OCI-LY7 (cell line): ENCODE measurements at regions not wholly inside any gene's neighbourhood (a gene's known extent, or its start where the extent isn't known, plus 50 kb on each side); places are given as distances from the start of the nearest gene placed in this dataset.
"Not testable (repeated sequence)": the region's sequence is repeated elsewhere in the genome, so short reads cannot be mapped to it uniquely, and the experiment has no call there.

Source experiments
- BruUV-seq: library from RNA; stranded (reverse); fragments of 400-500 nt; replicated peaks from 2 replicates; lab custom pipeline; 2021; lab: Mats Ljungman, UMichigan
- CTCF ChIA-PET: fragments of 300-600 bp; sonication (Branson Sonifier 250); formaldehyde crosslinking; loops from one replicate; lab custom pipeline; 2022; ENCODE audit warnings: antibody characterized with exemption; ENCODE audit not compliant: unreplicated experiment; lab: Charles Lee
- POLR2A ChIA-PET: fragments of 300-600 bp; sonication (Branson Sonifier 250); formaldehyde crosslinking; loops from one replicate; lab custom pipeline; 2022; ENCODE audit warnings: antibody characterized with exemption; lab: Charles Lee
- DNase-seq: peaks from one replicate; pipeline ENCODE4 v3.0.0-alpha.2; 2015; ENCODE audit warnings: low spot score
- H2AFZ ChIP-seq: fragments of 200-600 bp; sonication (generic), shearing (Covaris generic); 2 replicates; pipeline ENCODE4 v1.6.1; 2014; ENCODE audit warnings: mild to moderate bottlenecking, antibody characterized with exemption, low read length, moderate library complexity
- H3K27ac ChIP-seq: fragments of 200-600 bp; sonication (generic); 2 replicates; pipeline ENCODE4 v1.5.1; 2014; ENCODE audit warnings: mixed run types, low read depth, mild to moderate bottlenecking, moderate library complexity, low read length, inconsistent platforms; ENCODE audit not compliant: poor library complexity, severe bottlenecking
- H3K36me3 ChIP-seq: fragments of 200-600 bp; sonication (generic); 2 replicates; pipeline ENCODE4 v1.6.1; 2014; ENCODE audit warnings: mild to moderate bottlenecking, antibody characterized with exemption, low read length, moderate library complexity, mixed read lengths; ENCODE audit not compliant: insufficient read depth
- H3K4me1 ChIP-seq: fragments of 200-600 bp; sonication (generic); 2 replicates; pipeline ENCODE4 v1.5.1; 2014; ENCODE audit warnings: mild to moderate bottlenecking, low read length; ENCODE audit not compliant: insufficient read depth, poor library complexity, severe bottlenecking
- H3K4me2 ChIP-seq: fragments of 200-600 bp; sonication (generic); 2 replicates; pipeline ENCODE4 v1.6.1; 2014; ENCODE audit warnings: mild to moderate bottlenecking, low read length
- H3K4me3 ChIP-seq: fragments of 200-600 bp; sonication (generic); 2 replicates; pipeline ENCODE4 v1.5.1; 2014; ENCODE audit warnings: mild to moderate bottlenecking, low read depth, low read length; ENCODE audit not compliant: poor library complexity, severe bottlenecking
- H3K79me2 ChIP-seq: fragments of 200-600 bp; sonication (generic); 2 replicates; pipeline ENCODE4 v1.6.1; 2016; ENCODE audit warnings: low read depth, mild to moderate bottlenecking, low read length, moderate library complexity, mixed read lengths; ENCODE audit not compliant: insufficient read depth
- H3K9me2 ChIP-seq: fragments of 200-600 bp; sonication (generic); 2 replicates; pipeline ENCODE4 v1.6.1; 2016; ENCODE audit warnings: mild to moderate bottlenecking, low read length, mixed read lengths; ENCODE audit not compliant: insufficient read depth
- H3K9me3 ChIP-seq: fragments of 200-600 bp; sonication (generic); 2 replicates; pipeline ENCODE4 v1.6.1; 2014; ENCODE audit warnings: mild to moderate bottlenecking, mixed run types, low read length, mixed read lengths
- H4K20me1 ChIP-seq: fragments of 200-600 bp; sonication (generic); 2 replicates; pipeline ENCODE4 v1.6.1; 2014; ENCODE audit warnings: mild to moderate bottlenecking, antibody characterized with exemption, low read length, moderate library complexity, mixed read lengths; ENCODE audit not compliant: insufficient read depth
- EZH2phosphoT487 ChIP-seq: fragments of 200-600 bp; sonication (generic); IDR thresholded peaks from 2 replicates; pipeline ENCODE4 v1.6.1; 2018; ENCODE audit warnings: low read depth, borderline replicate concordance, mild to moderate bottlenecking, mixed run types, antibody characterized with exemption, low read length, moderate library complexity, mixed read lengths
- intact Hi-C: fragments of 100-400 bp; cut with micrococcal nuclease; formaldehyde crosslinking; loops from one replicate; pipeline ENCODE4 v1.10.0; 2022; ENCODE audit not compliant: unreplicated experiment
- TF ChIP-seq, protein P1 (sequence below): fragments of 200-600 bp; sonication (generic); conservative IDR thresholded peaks from 2 replicates; pipeline ENCODE4 v1.5.1; 2014; ENCODE audit warnings: mild to moderate bottlenecking, antibody characterized with exemption, low read length, moderate library complexity, mixed read lengths

DNA sequence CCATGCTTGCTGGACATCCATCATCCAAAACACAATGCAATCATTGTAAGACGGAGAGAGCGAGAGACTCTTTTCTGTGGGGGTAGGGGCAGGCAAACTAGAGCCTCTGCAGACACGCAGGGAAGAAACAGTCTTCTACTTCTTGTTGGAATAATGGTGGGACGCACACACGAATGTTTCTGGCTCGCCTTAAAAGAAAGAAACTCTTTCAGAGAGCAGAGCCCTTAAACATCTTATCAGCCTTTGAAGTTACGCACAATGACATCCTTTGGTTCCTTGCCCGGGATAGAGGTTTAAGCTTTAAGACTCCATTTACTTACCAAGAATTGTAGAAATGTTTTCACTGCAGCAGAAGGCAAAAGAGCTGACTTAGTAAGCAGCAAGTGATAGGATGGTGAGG lies 133.8 kb upstream of the FOXN3 start:
- Histone ChIP-seq H3K79me2 (no peaks in the 10 kb centered on the region), H3K4me3 (no peak overlapping the region), H2AFZ (no peak overlapping the region), H3K36me3 (no peaks in the 10 kb centered on the region; the same call in 1 of the 2 replicates), H3K4me2 (no peak overlapping the region), H3K4me1 (no peaks in the 10 kb centered on the region), H3K27ac (no peak overlapping the region), H3K9me2 (no peaks in the 10 kb centered on the region), H4K20me1 (no peaks in the 10 kb centered on the region), H3K9me3 (no peaks in the 10 kb centered on the region)
- ChIA-PET POLR2A (interaction anchor here (1.3 kb wide), 2 partner anchors 16 to 19 kb away, joined by 3 read pairs; no protein-coding TSS in a partner anchor), CTCF (no interaction called here)
- DNase-seq: no peak
- BruUV-seq: no TSS peak
- intact Hi-C loops: no loop called here
- no peak for TF ChIP-seq EZH2phosphoT487
- TF ChIP-seq, protein P1, sequence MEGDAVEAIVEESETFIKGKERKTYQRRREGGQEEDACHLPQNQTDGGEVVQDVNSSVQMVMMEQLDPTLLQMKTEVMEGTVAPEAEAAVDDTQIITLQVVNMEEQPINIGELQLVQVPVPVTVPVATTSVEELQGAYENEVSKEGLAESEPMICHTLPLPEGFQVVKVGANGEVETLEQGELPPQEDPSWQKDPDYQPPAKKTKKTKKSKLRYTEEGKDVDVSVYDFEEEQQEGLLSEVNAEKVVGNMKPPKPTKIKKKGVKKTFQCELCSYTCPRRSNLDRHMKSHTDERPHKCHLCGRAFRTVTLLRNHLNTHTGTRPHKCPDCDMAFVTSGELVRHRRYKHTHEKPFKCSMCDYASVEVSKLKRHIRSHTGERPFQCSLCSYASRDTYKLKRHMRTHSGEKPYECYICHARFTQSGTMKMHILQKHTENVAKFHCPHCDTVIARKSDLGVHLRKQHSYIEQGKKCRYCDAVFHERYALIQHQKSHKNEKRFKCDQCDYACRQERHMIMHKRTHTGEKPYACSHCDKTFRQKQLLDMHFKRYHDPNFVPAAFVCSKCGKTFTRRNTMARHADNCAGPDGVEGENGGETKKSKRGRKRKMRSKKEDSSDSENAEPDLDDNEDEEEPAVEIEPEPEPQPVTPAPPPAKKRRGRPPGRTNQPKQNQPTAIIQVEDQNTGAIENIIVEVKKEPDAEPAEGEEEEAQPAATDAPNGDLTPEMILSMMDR: no peak

DNA sequence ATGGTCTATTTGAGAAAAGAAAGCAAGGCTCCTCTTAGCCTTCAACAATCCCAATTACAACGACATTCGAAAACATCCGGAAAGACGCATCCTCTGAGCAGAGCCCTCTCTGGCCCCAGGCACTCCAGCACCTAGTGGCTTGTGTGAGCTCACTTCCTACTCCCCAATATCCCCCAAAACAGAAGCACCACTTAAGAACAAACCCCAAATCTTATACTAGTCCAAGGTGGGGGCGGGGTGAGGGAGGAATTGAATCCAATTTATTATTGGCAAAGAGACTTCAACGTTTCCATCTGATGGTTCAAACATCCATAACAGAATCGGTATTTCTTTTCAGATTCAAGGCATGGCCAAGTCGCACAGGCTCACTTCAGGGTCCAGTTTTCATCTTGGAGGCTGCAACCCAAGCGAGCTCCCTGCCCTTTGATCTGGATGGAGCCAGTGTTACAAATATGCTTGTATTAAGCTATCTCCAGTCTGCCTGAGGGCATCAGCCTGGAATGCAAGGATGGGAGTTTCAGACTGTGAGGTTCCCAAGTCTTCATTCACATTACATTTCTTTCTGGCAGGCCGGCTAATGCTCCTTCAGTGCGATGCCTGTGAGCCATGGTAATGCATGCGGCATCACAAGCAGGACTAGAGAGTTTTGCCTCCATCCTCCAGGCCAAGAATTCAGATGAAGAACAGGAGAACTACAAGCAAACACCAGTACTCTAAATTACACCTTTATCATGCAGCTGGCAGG lies 132.5 kb upstream of the FOXN3 start:
- no peaks in the 10 kb centered on the region for H3K9me2 ChIP-seq
- H3K36me3 ChIP-seq: no peaks in the 10 kb centered on the region; the same call in 1 of the 2 replicates
- no peak overlapping the region for H3K4me3 ChIP-seq
- H3K4me1 ChIP-seq: no peaks in the 10 kb centered on the region
- no peaks in the 10 kb centered on the region for H3K9me3 ChIP-seq
- ChIA-PET POLR2A (interaction anchor here (0.6 to 1.4 kb wide), 5 partner anchors 16 to 432 kb away, joined by 3 to 7 read pairs (median 5); no protein-coding TSS in a partner anchor), CTCF (interaction anchor here (0.6 kb wide), 1 partner anchor 809 kb away, joined by 8 read pairs; no protein-coding TSS in a partner anchor)
- no peaks in the 10 kb centered on the region for H4K20me1 ChIP-seq
- intact Hi-C loops: no loop called here
- BruUV-seq: no TSS peak
- H3K27ac ChIP-seq: no peak overlapping the region
- no peak overlapping the region for H2AFZ ChIP-seq
- no peaks in the 10 kb centered on the region for H3K79me2 ChIP-seq
- H3K4me2 ChIP-seq: no peak overlapping the region
- DNase-seq: no peak
- TF ChIP-seq, protein P1: no peak
- TF ChIP-seq EZH2phosphoT487: no peak

DNA sequence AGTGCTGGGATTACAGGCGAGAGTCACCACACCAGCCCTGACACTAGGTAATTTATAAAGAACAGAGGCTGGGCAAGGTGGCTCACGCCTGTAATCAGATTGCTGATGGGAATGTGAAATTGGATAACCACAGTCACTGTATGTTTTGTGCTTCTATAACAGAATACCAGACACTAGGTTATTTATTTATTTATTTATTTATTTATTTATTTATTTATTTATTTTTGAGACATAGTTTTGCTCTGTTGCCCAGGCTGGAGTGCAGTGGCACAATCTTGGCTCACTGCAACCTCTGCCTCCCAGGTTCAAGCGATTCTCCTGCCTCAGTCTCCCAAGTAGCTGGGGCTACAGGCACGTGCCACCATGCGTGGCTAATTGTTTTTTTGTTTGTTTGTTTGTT lies 130.0 kb upstream of the FOXN3 start:
- H3K4me1 ChIP-seq, H3K9me2 ChIP-seq, CTCF ChIA-PET, H3K4me3 ChIP-seq, H2AFZ ChIP-seq, H3K36me3 ChIP-seq, DNase-seq, H3K79me2 ChIP-seq, BruUV-seq, H3K9me3 ChIP-seq, intact Hi-C loops, H4K20me1 ChIP-seq, H3K27ac ChIP-seq, H3K4me2 ChIP-seq: not testable (repeated sequence)
- POLR2A ChIA-PET: interaction anchor here (0.6 kb wide), 1 partner anchor 130 kb away, joined by 3 read pairs; no protein-coding TSS in a partner anchor
